ENCODE measurements at regions not wholly inside any gene's neighbourhood (a gene's known extent, or its start where the extent isn't known, plus 50 kb on each side); places are given as distances from the start of the nearest gene placed in this dataset.

- TF ChIP-seq CTCF (IDR thresholded peaks at IDR 0.05), result no peak
- no peak for TF ChIP-seq EP300 (IDR thresholded peaks at IDR 0.05)
- no peak for TF ChIP-seq POLR2AphosphoS5 (IDR thresholded peaks at IDR 0.05)
- no peak for TF ChIP-seq POLR2A (IDR thresholded peaks at IDR 0.05)
Measured at GRCh38 chr3:162498626-162499025, 1002.0 kb downstream of the OTOL1 start.

Data from gastroesophageal sphincter (tissue), 3 donors.